ENCODE measurements at regions not wholly inside any gene's neighbourhood (a gene's known extent, or its start where the extent isn't known, plus 50 kb on each side); places are given as distances from the start of the nearest gene placed in this dataset.

- TF ChIP-seq ELF4 (CRISPR knock-in tag; IDR thresholded peaks at IDR 0.05; ENCODE audit: borderline replicate concordance), result no peak
- TF ChIP-seq SRSF4 (IDR thresholded peaks at IDR 0.05; ENCODE audit: low read depth, low read length, poor library complexity, severe bottlenecking), result no peak
- TF ChIP-seq MYNN (CRISPR knock-in tag; IDR thresholded peaks at IDR 0.05; ENCODE audit: low read depth), result no peak
- no peak for TF ChIP-seq YY1 (IDR thresholded peaks at IDR 0.05; ENCODE audit: insufficient read depth, insufficient replicate concordance, low read depth, low read length)
- no peak for TF ChIP-seq XRCC5 (optimal IDR thresholded peaks at IDR 0.05; ENCODE audit: low read length)
- TF ChIP-seq ZNF589 (CRISPR knock-in tag; conservative IDR thresholded peaks at IDR 0.05), result no peak
These were observed 581.3 kb downstream of the NTRK3 start for GRCh38 chr15:87675271-87675670.

Data from HepG2 (cell line).